HG03064 (cell line): ENCODE measurements at regions not wholly inside any gene's neighbourhood (a gene's known extent, or its start where the extent isn't known, plus 50 kb on each side); places are given as distances from the start of the nearest gene placed in this dataset.

Source experiments
- ATAC-seq: cut with Tn5 transposase; IDR thresholded peaks from one replicate; pipeline ENCODE4 v1.9.1; 2021; ENCODE audit warnings: low read depth; ENCODE audit not compliant: unreplicated experiment

- no peak for ATAC-seq
These were observed 95.5 kb upstream of the PRLR start for GRCh38 chr5:35325836-35326235.

- ATAC-seq: no peak
These were observed 94.4 kb upstream of the PRLR start for GRCh38 chr5:35324679-35325078.

- no peak for ATAC-seq
These were observed 93.9 kb upstream of the PRLR start for GRCh38 chr5:35324201-35324600.

GRCh38 chr5:35320029-35320428 is 89.7 kb upstream of the PRLR start:
- ATAC-seq: peak; percentile 22

- peak; percentile 98 for ATAC-seq
These were observed 89.2 kb upstream of the PRLR start for GRCh38 chr5:35319333-35320002.

- no peak for ATAC-seq
These were observed 87.3 kb upstream of the PRLR start for GRCh38 chr5:35317586-35317985.

GRCh38 chr5:35316611-35317274 is 86.5 kb upstream of the PRLR start:
- no peak for ATAC-seq

- ATAC-seq: no peak
These were observed 83.0 kb upstream of the PRLR start for GRCh38 chr5:35313291-35313690.

GRCh38 chr5:35312267-35312666 is 82.0 kb upstream of the PRLR start:
- ATAC-seq: no peak

- no peak for ATAC-seq
These were observed 79.3 kb upstream of the PRLR start for GRCh38 chr5:35309365-35310130.

GRCh38 chr5:35308421-35308820 is 78.1 kb upstream of the PRLR start:
- no peak for ATAC-seq

- ATAC-seq: no peak
These were observed 76.6 kb upstream of the PRLR start for GRCh38 chr5:35306716-35307365.

- ATAC-seq: no peak
These were observed 75.2 kb upstream of the PRLR start for GRCh38 chr5:35305336-35306020.

GRCh38 chr5:35304291-35304690 is 74.0 kb upstream of the PRLR start:
- no peak for ATAC-seq

GRCh38 chr5:35303152-35303551 is 72.9 kb upstream of the PRLR start:
- ATAC-seq: no peak

- peak; percentile 95 for ATAC-seq
These were observed 72.3 kb upstream of the PRLR start for GRCh38 chr5:35302544-35302943.

GRCh38 chr5:35297755-35298154 is 67.5 kb upstream of the PRLR start:
- ATAC-seq: no peak

GRCh38 chr5:35294976-35295375 is 64.7 kb upstream of the PRLR start:
- no peak for ATAC-seq

- no peak for ATAC-seq
These were observed 63.7 kb upstream of the PRLR start for GRCh38 chr5:35294017-35294416.

- no peak for ATAC-seq
These were observed 55.1 kb upstream of the PRLR start for GRCh38 chr5:35285435-35285834.

GRCh38 chr5:35285011-35285410 is 54.7 kb upstream of the PRLR start:
- ATAC-seq: no peak
